GM19025 (cell line): ENCODE measurements at regions not wholly inside any gene's neighbourhood (a gene's known extent, or its start where the extent isn't known, plus 50 kb on each side); places are given as distances from the start of the nearest gene placed in this dataset.
"Not testable (repeated sequence)": the region's sequence is repeated elsewhere in the genome, so short reads cannot be mapped to it uniquely, and the experiment has no call there.

Experiments
- ATAC-seq: cut with Tn5 transposase; IDR thresholded peaks from one replicate; pipeline ENCODE4 v1.9.1; 2021; ENCODE audit warnings: mild to moderate bottlenecking, low read depth, moderate library complexity; ENCODE audit not compliant: unreplicated experiment

- ATAC-seq = no peak
Measured at GRCh38 chr10:80741278-80741677, 203.6 kb downstream of the SH2D4B start.

GRCh38 chr10:80750268-80750667 is 212.6 kb downstream of the SH2D4B start:
- ATAC-seq = no peak

DNA sequence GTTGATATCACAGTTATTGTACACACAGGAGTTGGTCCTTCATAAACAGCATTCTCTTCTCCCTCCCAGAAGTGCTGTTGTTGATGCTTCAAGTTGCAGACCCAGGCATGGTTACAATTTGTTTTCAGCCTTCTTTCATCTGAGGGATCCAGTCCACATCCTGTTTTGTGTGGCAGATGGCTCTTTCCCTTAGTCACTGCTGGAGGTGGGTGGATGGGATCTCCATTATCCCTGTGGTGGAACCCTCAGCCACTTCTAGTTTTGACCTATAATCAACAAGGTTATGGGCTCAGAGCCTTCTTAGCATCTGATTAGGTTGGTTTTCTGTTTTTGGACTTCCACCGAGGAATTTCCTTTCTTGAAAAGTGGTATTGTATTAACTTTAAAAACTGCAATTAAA is 214.2 kb downstream of the SH2D4B start:
- no peak for ATAC-seq

DNA sequence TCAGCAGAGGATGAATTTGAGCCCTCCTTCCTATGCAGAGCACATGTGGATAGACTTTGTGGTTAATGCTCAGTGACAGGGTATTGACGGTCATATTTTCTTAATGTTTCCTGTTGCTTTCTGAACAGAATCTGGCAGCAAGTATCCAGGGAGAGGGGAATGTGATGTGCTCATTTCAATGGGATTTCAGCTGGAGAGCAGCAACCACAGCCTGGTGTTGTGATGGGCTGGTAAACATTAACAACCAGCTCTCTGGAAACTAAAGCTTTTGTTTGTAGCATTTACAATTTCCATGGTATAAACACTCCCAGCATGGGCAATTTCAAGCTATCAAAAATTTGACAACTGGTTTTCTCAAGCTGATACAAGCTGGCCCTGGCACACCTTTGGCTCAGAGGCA is 215.9 kb downstream of the SH2D4B start:
- no peak for ATAC-seq

GRCh38 chr10:80755893-80756292 is 218.2 kb downstream of the SH2D4B start:
- no peak for ATAC-seq

- ATAC-seq = no peak
Measured at GRCh38 chr10:80759693-80760092, 222.0 kb downstream of the SH2D4B start.

- ATAC-seq = no peak
Measured at GRCh38 chr10:80760914-80761371, 223.2 kb downstream of the SH2D4B start.

DNA sequence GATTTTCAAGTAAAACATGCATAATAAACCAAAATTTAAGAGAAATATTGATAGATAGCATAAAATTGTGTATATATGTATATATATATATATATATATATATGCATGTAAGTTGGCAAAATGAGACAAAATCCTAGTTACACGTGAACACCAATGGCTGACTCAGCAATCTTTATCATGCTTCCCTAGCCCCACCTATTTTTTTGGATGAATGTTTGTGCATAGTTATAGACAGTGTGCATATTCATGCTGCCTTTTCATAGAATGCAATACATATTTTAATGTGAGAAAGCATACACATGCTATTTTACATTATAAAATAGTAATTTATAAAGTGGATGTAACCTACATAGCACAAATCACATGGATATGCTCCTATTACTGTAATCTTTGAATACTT is 230.3 kb downstream of the SH2D4B start:
- no peak for ATAC-seq

DNA sequence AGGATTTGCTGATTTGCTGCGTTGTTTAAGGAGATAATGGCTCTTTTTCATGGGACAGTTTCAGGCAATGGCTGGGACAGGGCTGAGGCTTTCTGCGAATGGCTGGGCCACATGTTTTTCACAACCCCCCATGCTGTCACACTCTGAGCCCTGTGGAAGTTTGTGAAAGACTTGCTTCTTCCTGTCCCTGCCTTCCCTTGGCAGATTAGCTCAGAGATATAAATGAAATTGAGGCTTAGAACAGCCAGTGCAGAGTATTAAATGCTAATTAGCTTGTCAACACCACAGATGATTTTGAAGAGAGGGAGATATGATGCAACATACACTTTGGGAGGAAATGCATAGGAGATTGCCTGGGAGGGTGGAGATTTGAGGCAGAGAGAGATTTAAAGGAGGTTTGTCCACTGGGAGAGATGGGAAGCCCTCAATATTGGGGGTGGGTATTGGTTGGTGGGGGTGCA is 232.0 kb downstream of the SH2D4B start:
- no peak for ATAC-seq

GRCh38 chr10:80770239-80770638 is 232.5 kb downstream of the SH2D4B start:
- ATAC-seq = no peak

- ATAC-seq = no peak
Measured at GRCh38 chr10:80771285-80771684, 233.6 kb downstream of the SH2D4B start.

- ATAC-seq = no peak
Measured at GRCh38 chr10:80771902-80772555, 234.3 kb downstream of the SH2D4B start.

DNA sequence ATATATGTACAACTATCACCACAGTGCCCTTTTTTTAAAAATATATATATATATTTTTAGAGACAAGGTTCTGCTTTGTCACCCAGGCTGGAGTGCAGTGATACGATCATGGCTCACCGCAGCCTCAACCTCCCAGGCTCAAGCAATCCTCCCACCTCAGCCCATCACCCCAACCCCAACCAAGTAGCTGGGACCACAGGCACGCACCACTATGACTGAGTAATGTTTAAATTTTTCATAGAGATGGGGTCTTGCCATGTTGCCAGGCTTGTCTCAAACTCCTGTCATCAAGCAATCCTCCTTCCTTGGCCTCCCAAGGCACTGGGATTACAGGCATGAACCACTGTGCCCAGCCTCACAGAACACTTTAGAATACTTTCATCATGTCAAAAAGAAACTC is 234.9 kb downstream of the SH2D4B start:
- ATAC-seq = no peak

GRCh38 chr10:80784695-80785094 is 247.0 kb downstream of the SH2D4B start:
- no peak for ATAC-seq

DNA sequence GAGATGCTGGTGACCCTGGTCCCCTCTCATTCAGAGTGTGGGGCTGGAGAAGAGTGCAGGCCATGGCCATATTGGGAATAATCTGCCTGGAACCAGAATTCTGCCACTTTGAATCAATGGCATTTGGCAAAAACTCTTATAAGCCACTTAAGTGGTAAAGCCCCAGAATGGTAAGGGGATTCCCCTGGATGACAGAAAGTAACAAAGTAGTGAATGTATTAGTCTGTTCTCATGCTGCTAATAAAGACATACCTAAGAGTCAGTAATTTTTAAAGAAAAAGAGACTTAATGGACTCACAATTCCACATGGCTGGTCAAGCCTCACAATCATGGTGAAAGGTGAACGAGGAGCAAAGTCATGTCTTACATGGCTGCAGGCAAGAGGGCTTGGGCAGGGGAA is 248.6 kb downstream of the SH2D4B start:
- no peak for ATAC-seq

DNA sequence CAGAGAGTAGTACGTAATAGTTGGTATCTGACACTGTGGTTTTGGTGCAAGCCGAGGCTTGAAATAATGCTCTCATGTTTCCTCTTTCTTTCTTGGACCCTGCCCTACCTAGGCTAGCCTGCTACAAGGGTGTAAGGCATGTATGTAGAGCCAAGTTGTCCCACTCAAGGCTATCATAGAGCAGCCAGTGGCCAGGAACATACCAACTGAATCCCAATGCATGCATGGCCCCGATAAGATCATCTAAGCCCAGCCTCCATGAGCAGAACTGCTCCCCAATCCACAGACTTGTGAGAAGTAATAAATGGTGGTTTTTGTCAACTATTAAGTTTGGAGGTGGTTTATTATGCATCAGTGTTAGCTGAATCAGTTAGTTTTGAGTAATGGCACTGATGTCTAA is 250.2 kb downstream of the SH2D4B start:
- no peak for ATAC-seq

- no peak for ATAC-seq
Measured at GRCh38 chr10:80794994-80795393, 257.3 kb downstream of the SH2D4B start.

DNA sequence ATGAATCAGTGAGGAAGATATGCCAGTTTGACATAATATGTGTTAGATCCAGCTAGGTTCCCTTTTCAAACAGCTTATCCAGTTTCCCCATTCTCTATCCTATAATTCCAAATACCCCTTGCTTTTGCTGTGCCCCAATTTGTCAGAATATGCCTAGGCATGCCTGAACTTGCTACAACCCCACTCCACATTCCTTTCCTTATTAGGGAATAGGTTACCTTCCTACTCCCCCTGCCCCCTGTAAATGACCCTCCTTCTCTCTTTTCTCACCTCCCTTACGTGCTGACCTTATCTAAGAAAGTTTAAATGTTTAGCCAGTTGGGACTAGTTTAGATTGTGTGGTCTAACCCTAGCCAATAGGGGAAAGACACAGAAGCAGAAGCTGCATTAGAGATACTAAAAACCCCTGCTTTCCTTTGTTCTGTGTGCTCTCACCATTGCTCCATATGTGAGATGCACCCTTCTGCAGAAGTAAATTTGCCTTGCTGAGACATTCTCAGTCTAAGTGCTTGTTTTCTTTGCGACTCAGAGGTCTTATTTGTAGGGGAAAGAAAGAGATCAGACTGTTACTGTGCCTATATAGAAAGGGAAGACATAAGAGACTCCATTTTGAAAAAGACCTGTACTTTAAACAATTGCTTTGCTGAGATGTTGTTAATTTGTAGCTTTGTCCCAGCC is 267.8 kb downstream of the SH2D4B start:
- no peak for ATAC-seq

DNA sequence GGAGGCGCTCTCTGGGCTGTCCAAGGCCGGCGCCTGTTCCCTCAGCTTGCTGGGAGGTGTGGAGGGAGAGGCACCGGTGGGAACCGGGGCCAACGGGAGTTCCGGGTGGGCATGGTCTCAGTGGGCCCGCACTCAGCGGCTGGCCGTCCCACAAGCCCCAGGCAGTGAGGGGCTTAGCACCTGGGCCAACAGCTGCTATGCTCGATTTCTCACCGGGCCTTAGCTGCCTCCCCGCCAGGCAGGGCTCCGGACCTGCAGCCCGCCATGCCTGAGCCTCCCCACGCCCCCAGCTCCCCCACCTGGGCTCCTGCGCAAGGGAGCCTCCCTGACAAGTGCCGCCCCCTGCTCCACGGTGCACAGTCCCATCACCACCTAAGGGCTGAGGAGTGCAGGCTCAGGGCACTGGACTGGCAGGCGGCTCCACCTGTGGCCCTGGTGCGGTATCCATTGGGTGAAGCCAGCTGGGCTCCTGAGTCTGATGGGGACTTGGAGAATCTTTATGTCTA is 276.5 kb downstream of the SH2D4B start:
- ATAC-seq = no peak

GRCh38 chr10:80829151-80829550 is 291.4 kb downstream of the SH2D4B start:
- ATAC-seq = no peak

- no peak for ATAC-seq
Measured at GRCh38 chr10:80829562-80829961, 291.9 kb downstream of the SH2D4B start.

DNA sequence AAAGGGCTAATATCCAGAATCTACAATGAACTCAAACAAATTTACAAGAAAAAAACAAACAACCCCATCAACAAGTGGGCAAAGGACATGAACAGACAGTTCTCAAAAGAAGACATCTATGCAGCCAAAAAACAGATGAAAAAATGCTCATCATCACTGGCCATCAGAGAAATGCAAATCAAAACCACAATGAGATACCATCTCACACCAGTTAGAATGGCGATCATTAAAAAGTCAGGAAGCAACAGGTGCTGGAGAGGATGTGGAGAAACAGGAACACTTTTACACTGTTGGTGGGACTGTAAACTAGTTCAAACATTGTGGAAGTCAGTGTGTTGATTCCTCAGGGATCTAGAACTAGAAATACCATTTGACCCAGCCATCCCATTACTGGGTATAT is 295.0 kb downstream of the SH2D4B start:
- not testable (repeated sequence) for ATAC-seq
